ELR (cell line): ENCODE measurements at regions not wholly inside any gene's neighbourhood (a gene's known extent, or its start where the extent isn't known, plus 50 kb on each side); places are given as distances from the start of the nearest gene placed in this dataset.

ENCODE experiments used
- DNase-seq: peaks from one replicate; pipeline ENCODE4 v3.0.0-alpha.2; 2015; ENCODE audit warnings: low read depth

DNA sequence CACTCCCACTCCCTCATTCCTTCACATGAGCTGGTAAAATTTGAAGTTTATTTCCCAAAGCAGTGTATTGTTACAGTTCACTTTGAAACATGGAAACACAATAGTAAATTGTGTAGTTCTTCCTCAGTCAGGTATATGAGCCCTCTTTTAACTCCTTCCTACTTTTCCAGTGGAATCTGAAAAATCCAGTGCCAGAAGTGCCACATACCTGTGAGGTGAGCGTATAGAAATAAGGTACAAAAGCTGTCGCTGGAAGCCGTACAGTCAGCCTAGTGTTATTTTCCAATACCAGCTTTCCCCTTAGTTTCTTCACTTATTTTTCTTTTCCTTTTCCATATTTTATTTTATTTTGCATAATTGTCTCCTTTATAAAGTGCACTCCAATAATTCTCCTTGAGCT is 81.7 kb upstream of the CADM2 start:
- DNase-seq, result no peak

- DNase-seq, result no peak
Observed at GRCh38 chr3:84881288-84881687, 77.5 kb upstream of the CADM2 start.

- no peak for DNase-seq
Observed at GRCh38 chr3:84885199-84885882, 73.4 kb upstream of the CADM2 start.

- DNase-seq, result no peak
Observed at GRCh38 chr3:84891851-84892250, 66.9 kb upstream of the CADM2 start.

DNA sequence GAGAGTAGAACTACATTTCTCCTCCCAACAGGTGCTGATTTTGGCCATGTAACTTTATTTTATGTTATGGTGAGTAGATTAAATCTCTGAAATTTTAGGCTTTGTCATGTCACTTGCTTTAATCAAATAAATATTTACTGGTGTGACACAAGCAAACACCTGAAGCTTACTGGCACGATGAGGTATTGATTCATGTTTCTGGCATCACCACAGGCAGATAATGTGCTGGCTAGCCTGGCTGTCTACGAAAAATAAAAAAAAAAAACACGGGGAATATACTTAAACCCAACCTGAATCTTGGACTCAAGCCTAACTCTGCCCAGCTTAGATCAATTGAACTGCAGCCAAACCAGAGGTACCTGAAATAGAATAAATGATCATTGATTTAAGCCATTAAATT is 65.6 kb upstream of the CADM2 start:
- no peak for DNase-seq

- no peak for DNase-seq
Observed at GRCh38 chr3:84904212-84904611, 54.6 kb upstream of the CADM2 start.

GRCh38 chr3:84904816-84905555 is 53.8 kb upstream of the CADM2 start:
- no peak for DNase-seq

- no peak for DNase-seq
Observed at GRCh38 chr3:84905556-84905920, 53.3 kb upstream of the CADM2 start.

DNA sequence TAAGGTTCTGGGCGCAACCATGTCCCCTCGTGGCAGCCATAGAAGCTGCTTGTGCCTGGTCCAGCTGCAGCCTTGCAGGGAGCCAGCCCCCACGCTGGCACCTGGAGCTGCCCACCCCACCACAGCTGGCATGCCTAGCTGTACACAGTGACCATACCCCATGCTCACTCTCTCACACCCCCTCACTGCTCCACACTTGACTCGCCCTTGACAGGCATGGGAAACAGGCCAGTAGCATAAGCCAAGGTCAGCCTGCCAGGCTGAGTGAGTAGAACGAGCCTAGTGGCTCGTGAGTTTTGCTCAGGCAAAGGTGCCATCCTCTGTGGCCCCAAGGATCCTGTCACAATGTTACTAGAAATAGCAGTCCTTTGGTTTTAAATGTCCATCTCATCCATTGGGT is 52.7 kb upstream of the CADM2 start:
- no peak for DNase-seq
